ENCODE measurements at regions not wholly inside any gene's neighbourhood (a gene's known extent, or its start where the extent isn't known, plus 50 kb on each side); places are given as distances from the start of the nearest gene placed in this dataset.

DNA sequence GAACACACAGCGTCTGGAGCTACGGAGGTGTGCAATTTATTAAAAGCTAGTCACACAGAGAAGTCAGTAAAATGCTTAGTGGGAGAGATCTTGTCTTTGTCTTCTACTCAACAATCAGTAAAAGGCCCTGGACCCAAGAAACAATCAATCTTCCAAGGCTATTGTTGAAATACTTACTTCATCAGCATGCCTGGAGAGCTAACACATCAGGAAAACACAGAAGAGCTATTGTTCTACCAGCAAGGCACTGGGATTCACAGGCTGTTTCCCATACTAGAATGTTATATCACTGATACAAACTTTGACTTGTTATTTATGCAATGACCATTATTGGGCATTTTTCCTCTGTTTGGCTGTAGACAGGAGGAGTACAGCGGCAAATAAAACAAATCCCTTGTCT, 247.8 kb upstream of the ERCC4 start:
- H3K27ac ChIP-seq (ENCODE audit: low read length), result no peak overlapping the region

GRCh38 chr16:13680021-13680889, 239.7 kb upstream of the ERCC4 start:
- no peak for DNase-seq
- H3K4me3 ChIP-seq (ENCODE audit: low read depth in 1 of 2, low read length in 2 of 2), result no peak overlapping the region
- no peaks in the 10 kb centered on the region for H4K20me1 ChIP-seq (ENCODE audit: insufficient read depth, low read length)
- no peaks in the 10 kb centered on the region for H3K9me3 ChIP-seq (ENCODE audit: insufficient read depth, low read length, severe bottlenecking)
- H2AFZ ChIP-seq (ENCODE audit: low read depth, low read length), result no peak overlapping the region; the same call in 1 of the 2 replicates
- no peak for TF ChIP-seq EZH2 (IDR thresholded peaks at IDR 0.05; ENCODE audit: borderline replicate concordance, low read depth, low read length, severe bottlenecking)
- TF ChIP-seq, protein P1, sequence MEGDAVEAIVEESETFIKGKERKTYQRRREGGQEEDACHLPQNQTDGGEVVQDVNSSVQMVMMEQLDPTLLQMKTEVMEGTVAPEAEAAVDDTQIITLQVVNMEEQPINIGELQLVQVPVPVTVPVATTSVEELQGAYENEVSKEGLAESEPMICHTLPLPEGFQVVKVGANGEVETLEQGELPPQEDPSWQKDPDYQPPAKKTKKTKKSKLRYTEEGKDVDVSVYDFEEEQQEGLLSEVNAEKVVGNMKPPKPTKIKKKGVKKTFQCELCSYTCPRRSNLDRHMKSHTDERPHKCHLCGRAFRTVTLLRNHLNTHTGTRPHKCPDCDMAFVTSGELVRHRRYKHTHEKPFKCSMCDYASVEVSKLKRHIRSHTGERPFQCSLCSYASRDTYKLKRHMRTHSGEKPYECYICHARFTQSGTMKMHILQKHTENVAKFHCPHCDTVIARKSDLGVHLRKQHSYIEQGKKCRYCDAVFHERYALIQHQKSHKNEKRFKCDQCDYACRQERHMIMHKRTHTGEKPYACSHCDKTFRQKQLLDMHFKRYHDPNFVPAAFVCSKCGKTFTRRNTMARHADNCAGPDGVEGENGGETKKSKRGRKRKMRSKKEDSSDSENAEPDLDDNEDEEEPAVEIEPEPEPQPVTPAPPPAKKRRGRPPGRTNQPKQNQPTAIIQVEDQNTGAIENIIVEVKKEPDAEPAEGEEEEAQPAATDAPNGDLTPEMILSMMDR (IDR thresholded peaks at IDR 0.05; ENCODE audit: borderline replicate concordance, extremely low read depth, low read length, poor library complexity, severe bottlenecking), result no peak
- H3K79me2 ChIP-seq (ENCODE audit: insufficient read depth, low read length), result no peaks in the 10 kb centered on the region
- H3K27me3 ChIP-seq (ENCODE audit: insufficient read depth, low read length, poor library complexity), result no peaks in the 10 kb centered on the region
- no peak overlapping the region for H3K9ac ChIP-seq (ENCODE audit: low read depth, low read length)
- ATAC-seq (ENCODE audit: insufficient read depth, low read depth), result no peak
- H3K27ac ChIP-seq (ENCODE audit: low read length), result no peak overlapping the region
- no peak overlapping the region for H3K4me2 ChIP-seq (ENCODE audit: insufficient read depth, low read length)
- no peaks in the 10 kb centered on the region for H3K36me3 ChIP-seq (ENCODE audit: insufficient read depth, low read length)
- no peaks in the 10 kb centered on the region for H3K4me1 ChIP-seq (ENCODE audit: insufficient read depth, low read length)

More for the DNA sequence above, 247.8 kb upstream of the ERCC4 start:
- H3K27me3 ChIP-seq (ENCODE audit: insufficient read depth, low read length, poor library complexity), result no peaks in the 10 kb centered on the region
- no peaks in the 10 kb centered on the region for H3K4me1 ChIP-seq (ENCODE audit: insufficient read depth, low read length)
- H3K79me2 ChIP-seq (ENCODE audit: insufficient read depth, low read length), result no peaks in the 10 kb centered on the region
- H3K9me3 ChIP-seq (ENCODE audit: insufficient read depth, low read length, severe bottlenecking), result no peaks in the 10 kb centered on the region
- DNase-seq (no peak), ATAC-seq (ENCODE audit: insufficient read depth, low read depth) (no peak)
- H2AFZ ChIP-seq (ENCODE audit: low read depth, low read length), result no peak overlapping the region
- no peaks in the 10 kb centered on the region for H4K20me1 ChIP-seq (ENCODE audit: insufficient read depth, low read length)
- no peak overlapping the region for H3K9ac ChIP-seq (ENCODE audit: low read depth, low read length)
- H3K4me2 ChIP-seq (ENCODE audit: insufficient read depth, low read length), result no peak overlapping the region
- TF ChIP-seq, protein P1 (IDR thresholded peaks at IDR 0.05; ENCODE audit: borderline replicate concordance, extremely low read depth, low read length, poor library complexity, severe bottlenecking), result no peak
- TF ChIP-seq EZH2 (IDR thresholded peaks at IDR 0.05; ENCODE audit: borderline replicate concordance, low read depth, low read length, severe bottlenecking), result no peak
- H3K4me3 ChIP-seq (ENCODE audit: low read depth in 1 of 2, low read length in 2 of 2), result no peak overlapping the region
- no peaks in the 10 kb centered on the region for H3K36me3 ChIP-seq (ENCODE audit: insufficient read depth, low read length)

DNA sequence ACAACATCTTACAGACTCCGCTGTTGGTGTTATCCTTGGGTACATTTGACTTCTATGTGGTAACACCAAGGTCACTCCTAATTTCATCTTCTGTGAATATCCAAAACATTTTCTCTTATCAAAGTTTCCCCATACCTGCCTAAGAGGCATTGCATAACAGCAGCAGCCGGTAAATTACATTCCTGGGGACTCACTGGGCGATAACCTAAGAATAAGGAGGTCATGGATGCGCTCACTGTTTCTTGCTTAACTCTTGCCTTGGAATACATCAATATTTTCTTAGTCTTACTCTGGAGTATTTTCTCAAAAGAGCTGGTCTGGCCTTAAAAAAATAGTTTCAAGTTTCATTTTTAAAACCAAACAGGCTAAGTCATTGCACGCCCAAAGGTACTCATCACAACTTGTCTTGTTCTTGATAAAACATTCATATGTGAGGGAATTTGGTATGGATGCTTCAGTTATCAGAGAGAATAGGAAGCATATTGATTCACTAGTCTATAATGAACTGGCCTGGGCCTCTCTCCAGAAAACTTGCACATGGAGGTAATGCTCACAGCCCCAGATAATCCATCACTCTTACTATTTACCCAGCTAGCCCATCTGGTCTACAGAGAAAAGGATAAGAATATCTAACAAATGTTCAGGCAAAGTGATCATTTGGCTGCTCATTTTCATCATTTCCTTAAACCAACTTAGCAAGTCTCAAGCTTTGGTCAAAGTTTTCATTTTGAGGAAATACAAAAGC, 235.0 kb upstream of the ERCC4 start:
- no peak for ATAC-seq (ENCODE audit: insufficient read depth, low read depth)
- no peaks in the 10 kb centered on the region for H4K20me1 ChIP-seq (ENCODE audit: insufficient read depth, low read length)

More for the DNA sequence above, 235.0 kb upstream of the ERCC4 start:
- Histone ChIP-seq H3K4me1 (ENCODE audit: insufficient read depth, low read length) (no peaks in the 10 kb centered on the region), H2AFZ (ENCODE audit: low read depth, low read length) (no peak overlapping the region), H3K36me3 (ENCODE audit: insufficient read depth, low read length) (no peaks in the 10 kb centered on the region), H3K9ac (ENCODE audit: low read depth, low read length) (no peak overlapping the region), H3K9me3 (ENCODE audit: insufficient read depth, low read length, severe bottlenecking) (no peaks in the 10 kb centered on the region), H3K27me3 (ENCODE audit: insufficient read depth, low read length, poor library complexity) (no peaks in the 10 kb centered on the region), H3K27ac (ENCODE audit: low read length) (no peak overlapping the region), H3K4me2 (ENCODE audit: insufficient read depth, low read length) (no peak overlapping the region), H3K79me2 (ENCODE audit: insufficient read depth, low read length) (no peaks in the 10 kb centered on the region), H3K4me3 (ENCODE audit: low read depth in 1 of 2, low read length in 2 of 2) (no peak overlapping the region)
- DNase-seq, result no peak
- TF ChIP-seq, protein P1 (IDR thresholded peaks at IDR 0.05; ENCODE audit: borderline replicate concordance, extremely low read depth, low read length, poor library complexity, severe bottlenecking), result no peak
- no peak for TF ChIP-seq EZH2 (IDR thresholded peaks at IDR 0.05; ENCODE audit: borderline replicate concordance, low read depth, low read length, severe bottlenecking)
